Mucosa of descending colon (tissue), 3 donors: ENCODE measurements at regions not wholly inside any gene's neighbourhood (a gene's known extent, or its start where the extent isn't known, plus 50 kb on each side); places are given as distances from the start of the nearest gene placed in this dataset.

Source experiments
- ATAC-seq: fragments of 200-7000 bp; cut with Tn5 transposase; one replicate; pipeline ENCODE4 v1.9.1; 2020; ENCODE audit warnings: mild to moderate bottlenecking, moderate library complexity
- DNase-seq, 3 donors: peaks; one replicate each; pipeline ENCODE4 v3.0.0-alpha.2; 2020
- H3K36me3 ChIP-seq: fragments of 200-600 bp; one replicate; pipeline ENCODE4 v1.8.0; 2021; ENCODE audit warnings: low read depth, mild to moderate bottlenecking
- H3K4me1 ChIP-seq: fragments of 200-600 bp; one replicate; pipeline ENCODE4 v1.8.0; 2021; ENCODE audit warnings: low read depth, mild to moderate bottlenecking
- H3K4me3 ChIP-seq: fragments of 200-600 bp; one replicate; pipeline ENCODE4 v1.8.0; 2021; ENCODE audit warnings: mild to moderate bottlenecking
- H3K9me3 ChIP-seq: fragments of 200-600 bp; one replicate; pipeline ENCODE4 v1.8.0; 2021; ENCODE audit warnings: mild to moderate bottlenecking
- CTCF ChIP-seq: fragments of 200-600 bp; IDR thresholded peaks from one replicate; pipeline ENCODE4 v1.8.0; 2022; ENCODE audit warnings: antibody characterized with exemption, mild to moderate bottlenecking
- intact Hi-C, 2 donors: fragments of 100-400 bp; cut with DNase I in 1 of 2; cut with micrococcal nuclease in 1 of 2; formaldehyde crosslinking; loops; one replicate each; pipeline versions ENCODE4 v1.11.0 to v1.11.1; 2022; cut with DNase I, micrococcal nuclease
- donor health status: DM: no; HTN: no; CAD: no; lungs with moderate emphysema.
- donor health status: DM: no; HTN: no; CAD: no.
- donor health status: DM: no; HTN: yes; CAD: no.

- no peak for TF ChIP-seq CTCF
- ATAC-seq (no peak), DNase-seq (no peak)
- no peaks in the 10 kb centered on the region for H3K36me3 ChIP-seq
- intact Hi-C loops, result no loop called here
- no peaks in the 10 kb centered on the region for H3K4me1 ChIP-seq
- no peak overlapping the region for H3K4me3 ChIP-seq
- peaks cover 46% of the 10 kb centered on the region for H3K9me3 ChIP-seq
These were observed 228.6 kb upstream of the PIEZO2 start for GRCh38 chr18:11377766-11378540.

GRCh38 chr18:11372163-11372562 lies 222.8 kb upstream of the PIEZO2 start:
- no peak for TF ChIP-seq CTCF
- intact Hi-C loops, result no loop called here
- ATAC-seq (no peak), DNase-seq (no peak)
- Histone ChIP-seq H3K9me3 (peaks cover 31% of the 10 kb centered on the region), H3K4me1 (no peaks in the 10 kb centered on the region), H3K4me3 (no peak overlapping the region), H3K36me3 (no peaks in the 10 kb centered on the region)

GRCh38 chr18:11369556-11369955 lies 220.2 kb upstream of the PIEZO2 start:
- DNase-seq (no peak), ATAC-seq (no peak)
- intact Hi-C loops, result no loop called here
- TF ChIP-seq CTCF, result no peak
- no peak overlapping the region for H3K4me3 ChIP-seq
- H3K36me3 ChIP-seq, result no peaks in the 10 kb centered on the region
- peaks cover 44% of the 10 kb centered on the region for H3K9me3 ChIP-seq
- no peaks in the 10 kb centered on the region for H3K4me1 ChIP-seq

- ATAC-seq (no peak), DNase-seq (no peak)
- Histone ChIP-seq H3K4me1 (no peaks in the 10 kb centered on the region), H3K9me3 (peaks cover 40% of the 10 kb centered on the region), H3K4me3 (no peak overlapping the region), H3K36me3 (no peaks in the 10 kb centered on the region)
- intact Hi-C loops, result no loop called here
- TF ChIP-seq CTCF, result no peak
These were observed 218.7 kb upstream of the PIEZO2 start for GRCh38 chr18:11368020-11368419.

- Histone ChIP-seq H3K4me3 (no peak overlapping the region), H3K9me3 (peaks cover 40% of the 10 kb centered on the region), H3K36me3 (no peaks in the 10 kb centered on the region), H3K4me1 (no peaks in the 10 kb centered on the region)
- no peak for DNase-seq
- TF ChIP-seq CTCF, result no peak
- intact Hi-C loops, result no loop called here
- no peak for ATAC-seq
These were observed 218.0 kb upstream of the PIEZO2 start for GRCh38 chr18:11367351-11367750.

GRCh38 chr18:11366410-11366809 lies 217.0 kb upstream of the PIEZO2 start:
- Histone ChIP-seq H3K4me3 (no peak overlapping the region), H3K9me3 (peaks cover 35% of the 10 kb centered on the region), H3K4me1 (no peaks in the 10 kb centered on the region), H3K36me3 (no peaks in the 10 kb centered on the region)
- ATAC-seq, result no peak
- TF ChIP-seq CTCF, result no peak
- DNase-seq, result no peak
- intact Hi-C loops, result no loop called here
